Mucosa of rectum (tissue), 2 donors: ENCODE measurements at regions not wholly inside any gene's neighbourhood (a gene's known extent, or its start where the extent isn't known, plus 50 kb on each side); places are given as distances from the start of the nearest gene placed in this dataset.

Experiments used
- H3K27ac ChIP-seq, 2 donors: one replicate each; pipeline ENCODE4 v1.7.0; 2013; ENCODE audit warnings: inconsistent platforms in 2 of 2, low read depth in 2 of 2, low read length in 2 of 2
- H3K27me3 ChIP-seq, 2 donors: one replicate each; pipeline ENCODE4 v1.7.0; 2013; ENCODE audit warnings: low read length in 2 of 2; ENCODE audit not compliant: control insufficient read depth in 2 of 2, insufficient read depth in 2 of 2
- H3K36me3 ChIP-seq, 2 donors: one replicate each; pipeline ENCODE4 v1.7.0; 2013; ENCODE audit warnings: low read length in 2 of 2; ENCODE audit not compliant: control insufficient read depth in 2 of 2, insufficient read depth in 2 of 2
- H3K4me1 ChIP-seq, 2 donors: one replicate each; pipeline ENCODE4 v1.7.0; 2013; ENCODE audit warnings: low read length in 2 of 2, mild to moderate bottlenecking in 1 of 2; ENCODE audit not compliant: control insufficient read depth in 2 of 2, insufficient read depth in 2 of 2
- H3K4me3 ChIP-seq, 2 donors: one replicate each; pipeline ENCODE4 v1.7.0; 2013; ENCODE audit warnings: low read length in 2 of 2
- H3K9ac ChIP-seq, 2 donors: one replicate each; pipeline ENCODE4 v1.7.0; 2013; ENCODE audit warnings: low read length in 2 of 2, low read depth in 1 of 2, mild to moderate bottlenecking in 1 of 2
- H3K9me3 ChIP-seq, 2 donors: one replicate each; pipeline ENCODE4 v1.7.0; 2013; ENCODE audit warnings: low read length in 2 of 2; ENCODE audit not compliant: control insufficient read depth in 2 of 2
- donor health status: healthy.
- donor health status: Normal muscosa, but diverticular disease.

DNA sequence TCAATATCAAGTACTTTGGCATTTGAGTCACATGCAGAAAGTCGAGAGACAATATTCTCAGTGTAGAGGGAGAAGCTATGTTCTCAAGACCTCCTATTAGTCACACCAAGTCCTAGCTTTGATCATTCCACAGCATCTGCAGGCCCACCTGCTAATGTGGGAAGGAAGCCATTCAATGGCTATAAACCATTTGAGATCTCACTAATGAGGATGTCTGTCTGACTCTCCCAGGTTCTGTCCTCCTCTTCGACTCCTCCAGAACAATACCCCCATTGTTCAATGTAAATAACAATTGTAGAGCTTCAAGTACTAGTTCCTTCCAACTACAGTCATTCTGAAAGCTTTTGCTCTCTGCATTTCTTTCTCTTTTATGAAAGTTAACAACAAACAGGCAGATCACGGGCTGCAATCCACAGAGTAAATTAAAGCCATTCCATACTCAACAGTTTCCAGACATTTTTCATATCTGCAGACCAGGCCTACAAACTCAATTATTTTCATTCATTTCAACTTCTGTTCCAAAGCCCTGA, 140.2 kb upstream of the EDNRA start:
- no peaks in the 10 kb centered on the region for H3K27me3 ChIP-seq
- H3K4me1 ChIP-seq = peaks cover 0 to 11% of the 10 kb centered on the region in 2 donors
- H3K9me3 ChIP-seq = no peaks in the 10 kb centered on the region
- no peak overlapping the region for H3K9ac ChIP-seq
- no peak overlapping the region for H3K4me3 ChIP-seq
- H3K36me3 ChIP-seq = no peaks in the 10 kb centered on the region
- no peak overlapping the region for H3K27ac ChIP-seq

GRCh38 chr4:147343692-147344091, 137.2 kb upstream of the EDNRA start:
- no peak overlapping the region for H3K9ac ChIP-seq
- H3K27ac ChIP-seq = no peak overlapping the region
- no peaks in the 10 kb centered on the region for H3K36me3 ChIP-seq
- H3K4me1 ChIP-seq = peaks cover 0 to 5% of the 10 kb centered on the region in 2 donors
- no peak overlapping the region for H3K4me3 ChIP-seq
- no peaks in the 10 kb centered on the region for H3K9me3 ChIP-seq
- H3K27me3 ChIP-seq = no peaks in the 10 kb centered on the region

- no peaks in the 10 kb centered on the region for H3K27me3 ChIP-seq
- H3K27ac ChIP-seq = no peak overlapping the region
- H3K9me3 ChIP-seq = no peaks in the 10 kb centered on the region
- no peaks in the 10 kb centered on the region for H3K4me1 ChIP-seq
- H3K4me3 ChIP-seq = no peak overlapping the region
- no peaks in the 10 kb centered on the region for H3K36me3 ChIP-seq
- no peak overlapping the region for H3K9ac ChIP-seq
Observed at GRCh38 chr4:147345662-147346061, 135.2 kb upstream of the EDNRA start.

- Histone ChIP-seq H3K4me3 (no peak overlapping the region), H3K36me3 (no peaks in the 10 kb centered on the region), H3K27me3 (no peaks in the 10 kb centered on the region), H3K9me3 (no peaks in the 10 kb centered on the region), H3K9ac (no peak overlapping the region), H3K27ac (no peak overlapping the region), H3K4me1 (no peaks in the 10 kb centered on the region)
Observed at GRCh38 chr4:147347217-147347616, 133.7 kb upstream of the EDNRA start.

- no peaks in the 10 kb centered on the region for H3K27me3 ChIP-seq
- H3K4me3 ChIP-seq = no peak overlapping the region
- H3K9ac ChIP-seq = no peak overlapping the region
- H3K9me3 ChIP-seq = no peaks in the 10 kb centered on the region
- H3K4me1 ChIP-seq = no peaks in the 10 kb centered on the region
- no peaks in the 10 kb centered on the region for H3K36me3 ChIP-seq
- no peak overlapping the region for H3K27ac ChIP-seq
Observed at GRCh38 chr4:147349193-147349592, 131.7 kb upstream of the EDNRA start.

- Histone ChIP-seq H3K4me3 (no peak overlapping the region), H3K27ac (no peak overlapping the region), H3K4me1 (peaks cover 0 to 1% of the 10 kb centered on the region in 2 donors), H3K36me3 (no peaks in the 10 kb centered on the region), H3K9me3 (no peaks in the 10 kb centered on the region), H3K9ac (no peak overlapping the region), H3K27me3 (no peaks in the 10 kb centered on the region)
Observed at GRCh38 chr4:147351083-147351787, 129.7 kb upstream of the EDNRA start.

DNA sequence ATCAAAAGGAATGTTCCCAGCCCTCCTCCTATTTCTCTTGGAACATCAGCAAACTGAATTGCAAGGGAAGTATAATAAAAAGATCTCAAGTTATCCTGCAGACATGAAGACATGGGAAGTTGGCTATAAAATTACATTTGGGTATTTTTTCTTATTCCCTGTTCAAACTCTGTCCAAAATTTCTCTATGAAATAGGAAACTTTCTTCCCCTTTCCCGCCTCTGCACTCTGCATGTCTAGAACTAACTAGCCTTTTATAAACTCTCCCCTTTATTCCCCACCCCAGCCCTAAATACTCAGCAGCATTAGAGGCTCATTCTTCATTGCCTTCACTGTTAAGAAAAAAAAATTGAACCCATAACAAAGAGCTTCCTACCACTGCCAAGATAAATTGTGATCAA, 126.7 kb upstream of the EDNRA start:
- Histone ChIP-seq H3K4me1 (peaks cover 0 to 3% of the 10 kb centered on the region in 2 donors), H3K27ac (no peak overlapping the region), H3K27me3 (no peaks in the 10 kb centered on the region)

GRCh38 chr4:147355032-147355656, 125.8 kb upstream of the EDNRA start:
- no peaks in the 10 kb centered on the region for H3K36me3 ChIP-seq
- peaks cover 0 to 3% of the 10 kb centered on the region in 2 donors for H3K4me1 ChIP-seq
- H3K9ac ChIP-seq = no peak overlapping the region
- no peak overlapping the region for H3K4me3 ChIP-seq
- H3K9me3 ChIP-seq = no peaks in the 10 kb centered on the region
- H3K27me3 ChIP-seq = no peaks in the 10 kb centered on the region
- H3K27ac ChIP-seq = no peak overlapping the region

More for the DNA sequence above, 126.7 kb upstream of the EDNRA start:
- Histone ChIP-seq H3K9me3 (no peaks in the 10 kb centered on the region), H3K4me3 (no peak overlapping the region), H3K9ac (no peak overlapping the region), H3K36me3 (no peaks in the 10 kb centered on the region)

DNA sequence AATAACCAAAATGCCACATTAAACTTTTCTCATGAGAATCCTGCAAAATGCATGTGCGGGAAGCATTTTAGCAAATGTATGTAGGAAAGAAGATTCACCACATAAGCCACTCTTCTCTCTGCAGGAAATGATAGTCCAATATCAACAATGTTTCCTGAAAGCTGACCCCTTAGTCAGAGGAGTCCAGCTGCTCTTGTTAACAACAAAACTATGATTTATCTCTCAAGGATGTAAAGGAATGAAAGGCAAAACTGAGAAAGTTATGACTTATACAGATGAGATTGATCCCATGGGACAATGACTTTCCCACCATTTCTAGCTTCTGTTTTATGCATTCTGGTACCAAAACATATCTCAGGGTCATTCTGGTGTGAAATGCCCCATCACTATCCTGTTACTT, 125.0 kb upstream of the EDNRA start:
- H3K9me3 ChIP-seq = no peaks in the 10 kb centered on the region
- H3K36me3 ChIP-seq = no peaks in the 10 kb centered on the region
- no peak overlapping the region for H3K27ac ChIP-seq
- no peak overlapping the region for H3K9ac ChIP-seq
- no peak overlapping the region for H3K4me3 ChIP-seq
- peaks cover 0 to 4% of the 10 kb centered on the region in 2 donors for H3K4me1 ChIP-seq
- no peaks in the 10 kb centered on the region for H3K27me3 ChIP-seq

GRCh38 chr4:147360301-147360700, 120.6 kb upstream of the EDNRA start:
- Histone ChIP-seq H3K9me3 (no peaks in the 10 kb centered on the region), H3K9ac (peak overlapping the region in 1 of 2 donors; percentile 16), H3K4me1 (peaks cover 13 to 34% of the 10 kb centered on the region in 2 donors), H3K27ac (peak overlapping the region in 1 of 2 donors; percentile 94), H3K27me3 (no peaks in the 10 kb centered on the region), H3K36me3 (no peaks in the 10 kb centered on the region), H3K4me3 (no peak overlapping the region)
